ENCODE measurements at regions not wholly inside any gene's neighbourhood (a gene's known extent, or its start where the extent isn't known, plus 50 kb on each side); places are given as distances from the start of the nearest gene placed in this dataset.

DNA sequence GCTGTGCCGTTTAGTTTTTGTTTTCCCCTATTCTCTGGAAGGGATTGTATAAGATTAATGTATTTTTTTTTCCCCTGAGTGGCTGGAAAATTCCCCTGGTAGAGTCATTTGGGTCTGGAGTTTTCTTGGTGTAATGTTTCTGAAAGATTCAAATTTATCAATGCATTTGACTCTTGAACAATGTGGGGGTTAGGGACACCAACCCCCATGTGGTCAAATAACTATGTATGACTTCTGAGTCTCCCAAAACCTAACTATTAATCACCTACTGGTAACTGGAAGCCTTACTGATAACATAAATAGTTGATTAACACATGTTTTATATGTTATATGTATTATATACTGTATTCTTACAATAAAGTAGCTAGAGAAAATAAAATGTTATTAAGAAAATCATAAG is 220.1 kb upstream of the PDE3A start:
- Histone ChIP-seq H3K36me3 (replicated peaks in 1 of 2; ENCODE audit: control extremely low read depth in 1 of 2, control insufficient read depth in 1 of 2, extremely low read depth in 1 of 2, insufficient read depth in 2 of 2, low read length in 1 of 2) (no peaks in the 10 kb centered on the region), H3K79me2 (ENCODE audit: control insufficient read depth, insufficient read depth, low read length) (no peaks in the 10 kb centered on the region), H3K27ac (ENCODE audit: low read length in 2 of 2) (no peak overlapping the region), H3K4me1 (ENCODE audit: control insufficient read depth in 2 of 2, insufficient read depth in 2 of 2, low read length in 2 of 2) (no peaks in the 10 kb centered on the region), H3K4me3 (ENCODE audit: control extremely low read depth in 1 of 5, extremely low read depth in 1 of 5, insufficient read depth in 1 of 5, low read depth in 2 of 5, low read length in 4 of 5) (no peak overlapping the region), H3K9ac (ENCODE audit: low read length) (no peak overlapping the region), H4K20me1 (ENCODE audit: control insufficient read depth, insufficient read depth, low read length, poor library complexity, severe bottlenecking) (no peaks in the 10 kb centered on the region), H2AFZ (ENCODE audit: insufficient read depth, low read depth, low read length, poor library complexity, severe bottlenecking) (no peak overlapping the region), H3K4me2 (replicated peaks; ENCODE audit: low read depth, low read length, poor library complexity, severe bottlenecking) (no peak overlapping the region), H3K27me3 (replicated peaks in 1 of 4; ENCODE audit: control extremely low read depth in 1 of 4, control insufficient read depth in 3 of 4, insufficient read depth in 4 of 4, low read length in 3 of 4) (no peaks in the 10 kb centered on the region), H3K9me3 (ENCODE audit: control extremely low read depth in 1 of 3, control insufficient read depth in 2 of 3, insufficient read depth in 1 of 3, low read length in 2 of 3) (no peaks in the 10 kb centered on the region)
- TF ChIP-seq, protein P1, sequence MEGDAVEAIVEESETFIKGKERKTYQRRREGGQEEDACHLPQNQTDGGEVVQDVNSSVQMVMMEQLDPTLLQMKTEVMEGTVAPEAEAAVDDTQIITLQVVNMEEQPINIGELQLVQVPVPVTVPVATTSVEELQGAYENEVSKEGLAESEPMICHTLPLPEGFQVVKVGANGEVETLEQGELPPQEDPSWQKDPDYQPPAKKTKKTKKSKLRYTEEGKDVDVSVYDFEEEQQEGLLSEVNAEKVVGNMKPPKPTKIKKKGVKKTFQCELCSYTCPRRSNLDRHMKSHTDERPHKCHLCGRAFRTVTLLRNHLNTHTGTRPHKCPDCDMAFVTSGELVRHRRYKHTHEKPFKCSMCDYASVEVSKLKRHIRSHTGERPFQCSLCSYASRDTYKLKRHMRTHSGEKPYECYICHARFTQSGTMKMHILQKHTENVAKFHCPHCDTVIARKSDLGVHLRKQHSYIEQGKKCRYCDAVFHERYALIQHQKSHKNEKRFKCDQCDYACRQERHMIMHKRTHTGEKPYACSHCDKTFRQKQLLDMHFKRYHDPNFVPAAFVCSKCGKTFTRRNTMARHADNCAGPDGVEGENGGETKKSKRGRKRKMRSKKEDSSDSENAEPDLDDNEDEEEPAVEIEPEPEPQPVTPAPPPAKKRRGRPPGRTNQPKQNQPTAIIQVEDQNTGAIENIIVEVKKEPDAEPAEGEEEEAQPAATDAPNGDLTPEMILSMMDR (IDR thresholded peaks at IDR 0.05), result no peak
- no peak for TF ChIP-seq EZH2 (IDR thresholded peaks at IDR 0.05; ENCODE audit: borderline replicate concordance, insufficient read depth, low read depth, low read length, poor library complexity, severe bottlenecking)
- H3K4me3 Mint-ChIP-seq, result no peak overlapping the region
- no CpG with 5 or more reads among the region's 1 CpG for WGBS (ENCODE audit: insufficient coverage)
- H3K27me3 Mint-ChIP-seq, result no peaks in the 10 kb centered on the region
- no peak for DNase-seq
- no peaks in the 10 kb centered on the region for H3K4me1 Mint-ChIP-seq
- CTCF ChIA-PET, result no interaction called here
- no peak overlapping the region for H3K27ac Mint-ChIP-seq
- POLR2A ChIA-PET, result no interaction called here
- no peak for ATAC-seq (ENCODE audit: low read depth)
- H3K9me3 Mint-ChIP-seq (ENCODE audit: insufficient read depth), result no peaks in the 10 kb centered on the region
- intact Hi-C loops (cut with micrococcal nuclease), result no loop called here

DNA sequence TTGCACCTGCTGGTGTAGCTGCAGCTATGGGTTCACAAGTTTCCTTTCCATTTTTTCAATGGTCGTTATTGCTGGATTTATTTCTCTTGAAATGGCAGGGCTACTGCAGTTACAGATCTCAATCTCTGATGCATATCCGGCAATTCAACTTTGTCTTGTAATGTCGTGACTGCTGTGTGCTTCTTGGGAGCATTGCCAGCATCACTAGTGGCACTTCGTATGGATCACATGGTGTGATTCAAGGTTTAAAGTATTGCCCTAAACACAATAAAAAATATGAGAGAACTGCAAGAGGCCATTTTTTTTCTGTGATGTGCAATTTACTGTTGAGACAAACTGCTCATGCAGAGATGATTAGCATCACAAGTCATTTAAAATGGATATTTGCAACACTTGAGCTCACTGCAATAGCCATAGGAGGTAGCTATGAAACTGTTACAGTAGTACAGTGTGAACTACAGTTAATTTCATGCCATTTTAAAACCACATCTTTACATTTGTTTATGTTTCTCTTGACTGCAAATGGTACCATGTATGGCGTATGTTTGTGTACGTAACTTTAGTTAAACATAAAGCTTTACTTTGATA is 217.4 kb upstream of the PDE3A start:
- Histone ChIP-seq H3K4me2 (replicated peaks; ENCODE audit: low read depth, low read length, poor library complexity, severe bottlenecking) (no peak overlapping the region), H3K27ac (ENCODE audit: low read length in 2 of 2) (no peak overlapping the region), H4K20me1 (ENCODE audit: control insufficient read depth, insufficient read depth, low read length, poor library complexity, severe bottlenecking) (no peaks in the 10 kb centered on the region), H2AFZ (ENCODE audit: insufficient read depth, low read depth, low read length, poor library complexity, severe bottlenecking) (no peak overlapping the region), H3K4me3 (ENCODE audit: control extremely low read depth in 1 of 5, extremely low read depth in 1 of 5, insufficient read depth in 1 of 5, low read depth in 2 of 5, low read length in 4 of 5) (no peak overlapping the region), H3K9me3 (ENCODE audit: control extremely low read depth in 1 of 3, control insufficient read depth in 2 of 3, insufficient read depth in 1 of 3, low read length in 2 of 3) (no peaks in the 10 kb centered on the region), H3K36me3 (replicated peaks in 1 of 2; ENCODE audit: control extremely low read depth in 1 of 2, control insufficient read depth in 1 of 2, extremely low read depth in 1 of 2, insufficient read depth in 2 of 2, low read length in 1 of 2) (no peaks in the 10 kb centered on the region), H3K27me3 (replicated peaks in 1 of 4; ENCODE audit: control extremely low read depth in 1 of 4, control insufficient read depth in 3 of 4, insufficient read depth in 4 of 4, low read length in 3 of 4) (no peaks in the 10 kb centered on the region), H3K79me2 (ENCODE audit: control insufficient read depth, insufficient read depth, low read length) (no peaks in the 10 kb centered on the region), H3K4me1 (ENCODE audit: control insufficient read depth in 2 of 2, insufficient read depth in 2 of 2, low read length in 2 of 2) (no peaks in the 10 kb centered on the region), H3K9ac (ENCODE audit: low read length) (no peak overlapping the region)
- ChIA-PET POLR2A (no interaction called here), CTCF (no interaction called here)
- Mint-ChIP-seq H3K9me3 (ENCODE audit: insufficient read depth) (no peaks in the 10 kb centered on the region), H3K4me3 (no peak overlapping the region), H3K27ac (no peak overlapping the region), H3K27me3 (no peaks in the 10 kb centered on the region), H3K4me1 (no peaks in the 10 kb centered on the region)
- TF ChIP-seq, protein P1 (IDR thresholded peaks at IDR 0.05), result no peak
- TF ChIP-seq EZH2 (IDR thresholded peaks at IDR 0.05; ENCODE audit: borderline replicate concordance, insufficient read depth, low read depth, low read length, poor library complexity, severe bottlenecking), result no peak
- 81% methylated on average over 3 of the region's 6 CpGs for WGBS (ENCODE audit: insufficient coverage)
- intact Hi-C loops (cut with micrococcal nuclease), result no loop called here
- ATAC-seq (ENCODE audit: low read depth) (no peak), DNase-seq (no peak)

Measured in B cell (primary cell).